GM21786 (cell line): ENCODE measurements at regions not wholly inside any gene's neighbourhood (a gene's known extent, or its start where the extent isn't known, plus 50 kb on each side); places are given as distances from the start of the nearest gene placed in this dataset.
A peak's percentile ranks its signal among the peaks of the same experiment; 100 is the strongest.
"Not testable (repeated sequence)": the region's sequence is repeated elsewhere in the genome, so short reads cannot be mapped to it uniquely, and the experiment has no call there.

Experiments
- ATAC-seq: cut with Tn5 transposase; IDR thresholded peaks from one replicate; pipeline ENCODE4 v1.9.1; 2021; ENCODE audit not compliant: unreplicated experiment

- ATAC-seq, result no peak
Measured at GRCh38 chr6:14511061-14511586, 393.6 kb downstream of the CD83 start.

GRCh38 chr6:14512246-14512645 lies 394.7 kb downstream of the CD83 start:
- no peak for ATAC-seq

DNA sequence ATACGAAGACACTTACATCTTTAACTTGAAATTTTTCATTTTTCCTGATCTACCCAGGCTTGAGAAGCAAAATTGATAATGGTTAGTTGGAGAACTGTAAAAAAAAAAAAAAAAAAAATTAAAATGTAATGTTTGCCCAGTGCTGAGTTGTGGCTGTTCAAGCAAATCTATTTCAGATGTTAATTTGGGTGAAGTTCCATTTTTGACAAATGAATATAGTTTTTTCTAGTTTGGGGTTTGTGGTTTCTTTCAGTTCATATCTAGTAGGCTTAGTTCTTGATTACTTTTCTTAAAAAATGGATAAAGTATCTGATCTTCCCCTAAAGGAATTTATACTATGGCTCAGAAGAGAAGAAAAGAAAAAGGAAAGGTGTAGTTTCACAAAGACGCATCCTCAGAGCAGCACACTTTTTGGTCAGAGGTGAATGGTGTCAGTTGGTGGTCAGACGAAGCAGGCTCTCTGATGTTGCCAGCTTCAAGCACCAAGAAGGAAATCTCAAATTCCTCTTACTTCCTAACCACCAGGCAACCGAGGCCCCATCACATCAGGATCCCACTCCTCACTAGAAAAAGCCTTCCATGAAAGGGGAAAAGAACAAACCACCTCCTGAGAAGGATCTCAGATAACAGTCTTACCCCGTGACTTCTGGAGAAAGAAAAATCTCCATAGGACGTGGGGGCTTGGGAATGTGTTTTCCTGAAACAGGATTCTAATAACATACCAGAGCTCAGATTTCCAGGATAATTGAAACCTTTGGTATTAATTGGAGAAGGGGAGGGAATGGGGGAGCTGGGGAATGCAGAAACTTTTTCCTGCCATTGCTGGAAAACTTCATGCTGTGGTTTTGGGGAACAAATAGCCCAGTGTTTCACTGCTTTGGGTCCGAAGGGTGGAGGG lies 396.2 kb downstream of the CD83 start:
- ATAC-seq, result no peak

DNA sequence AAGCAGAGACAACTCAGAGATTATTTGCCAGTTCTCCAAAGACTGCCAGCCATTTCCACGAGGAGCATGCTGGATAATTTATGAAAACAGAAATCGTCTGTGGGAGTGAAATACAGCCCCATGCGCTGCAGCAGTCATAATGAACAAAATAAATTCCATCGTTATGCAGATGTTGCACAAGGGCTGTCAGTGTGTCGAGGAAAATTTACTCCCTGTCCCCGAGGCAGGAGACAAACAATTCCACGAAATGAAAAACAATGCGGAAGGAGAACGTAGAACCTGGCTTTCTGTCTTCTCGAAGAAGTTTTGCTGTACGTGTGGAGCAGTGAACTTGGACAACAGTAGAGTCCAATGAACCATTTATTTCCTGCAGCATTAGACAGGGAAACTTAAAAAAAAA lies 399.4 kb downstream of the CD83 start:
- ATAC-seq, result no peak

DNA sequence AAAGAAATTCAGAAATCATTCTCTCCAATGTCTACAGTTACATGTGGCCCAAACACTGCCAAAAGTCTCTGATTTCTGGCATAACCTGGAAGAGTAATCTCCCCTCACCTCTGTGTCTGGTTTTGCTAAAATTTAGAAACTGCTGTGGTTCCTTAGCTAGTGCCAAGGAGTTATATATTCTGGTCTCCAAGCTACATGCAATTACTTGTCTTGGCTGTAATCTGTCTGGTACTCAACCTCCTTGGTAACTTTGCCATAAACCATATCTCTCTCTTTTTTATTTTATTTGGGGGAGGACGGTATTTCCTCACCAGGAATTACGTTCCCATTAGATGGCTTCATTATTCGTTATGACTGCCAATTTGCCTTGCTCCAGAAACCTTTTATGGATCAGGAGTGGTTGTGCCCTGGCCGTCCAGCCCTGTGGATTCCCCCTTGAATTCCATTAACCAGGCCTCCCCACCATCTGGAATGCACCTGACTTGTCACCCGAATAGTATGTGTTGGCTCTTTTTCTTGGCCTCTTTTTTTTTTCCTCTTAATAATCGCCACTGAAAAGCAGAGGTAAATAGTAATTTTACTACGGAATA lies 400.0 kb downstream of the CD83 start:
- no peak for ATAC-seq

- ATAC-seq, result no peak
Measured at GRCh38 chr6:14518515-14519217, 401.1 kb downstream of the CD83 start.

- ATAC-seq, result no peak
Measured at GRCh38 chr6:14520029-14520428, 402.5 kb downstream of the CD83 start.

DNA sequence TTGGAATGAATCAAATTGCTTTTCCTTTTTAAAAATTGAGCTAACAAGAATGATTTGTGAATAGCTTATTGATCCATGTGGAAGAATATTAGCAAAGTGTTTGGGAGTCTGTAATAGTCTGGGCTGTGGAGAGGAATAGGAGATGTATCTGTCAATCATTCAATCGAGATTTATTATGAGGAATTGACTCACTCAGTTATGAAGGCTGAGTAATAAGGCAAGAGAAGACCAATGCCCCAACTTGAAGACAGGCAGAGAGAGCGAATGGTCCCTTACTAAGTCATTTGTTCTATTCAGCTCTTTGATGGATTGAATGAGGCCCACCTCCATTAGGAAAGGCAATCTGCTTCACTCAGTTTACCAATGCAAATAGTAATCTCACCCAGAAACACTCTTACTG lies 403.0 kb downstream of the CD83 start:
- ATAC-seq, result no peak

DNA sequence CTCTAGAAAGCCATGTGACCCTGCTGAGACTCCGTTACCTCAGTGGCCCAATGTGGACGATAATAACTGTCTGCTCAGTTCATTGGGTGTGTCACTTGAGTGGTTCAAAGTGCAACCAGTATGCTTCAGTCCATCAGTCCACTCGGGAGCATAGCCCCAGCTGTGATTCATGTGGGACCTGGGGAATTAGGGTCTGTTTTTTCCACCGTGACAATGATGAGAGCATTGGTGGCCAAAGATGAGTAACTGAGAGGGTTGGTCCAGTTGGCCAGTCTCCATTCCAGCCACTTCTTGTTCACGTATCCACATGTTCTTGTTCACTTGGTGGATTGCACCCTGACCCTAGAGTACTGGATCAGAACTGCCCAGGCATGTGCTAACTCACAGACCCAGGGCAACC lies 403.6 kb downstream of the CD83 start:
- no peak for ATAC-seq

- ATAC-seq, result not testable (repeated sequence)
Measured at GRCh38 chr6:14521861-14522260, 404.3 kb downstream of the CD83 start.

DNA sequence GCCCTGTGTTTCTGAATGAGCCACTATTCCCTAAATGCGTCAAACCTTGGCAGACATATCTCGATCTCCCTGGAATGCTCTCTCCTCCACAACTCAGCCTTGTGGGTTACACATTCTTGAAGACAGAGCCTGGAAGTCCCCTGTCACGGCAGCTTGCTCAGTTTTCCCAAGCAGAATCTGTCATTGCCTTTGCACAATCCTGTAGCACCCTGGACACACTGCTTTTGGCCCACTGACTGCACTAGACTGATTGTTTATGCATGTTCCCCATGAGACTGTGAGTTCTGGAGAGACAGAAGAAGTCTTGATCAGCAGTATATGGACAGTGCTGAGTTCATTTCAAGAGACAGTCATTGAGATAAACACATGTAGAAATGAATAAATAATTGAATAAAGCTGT lies 406.7 kb downstream of the CD83 start:
- ATAC-seq, result no peak

- ATAC-seq, result no peak
Measured at GRCh38 chr6:14530385-14530784, 412.8 kb downstream of the CD83 start.

DNA sequence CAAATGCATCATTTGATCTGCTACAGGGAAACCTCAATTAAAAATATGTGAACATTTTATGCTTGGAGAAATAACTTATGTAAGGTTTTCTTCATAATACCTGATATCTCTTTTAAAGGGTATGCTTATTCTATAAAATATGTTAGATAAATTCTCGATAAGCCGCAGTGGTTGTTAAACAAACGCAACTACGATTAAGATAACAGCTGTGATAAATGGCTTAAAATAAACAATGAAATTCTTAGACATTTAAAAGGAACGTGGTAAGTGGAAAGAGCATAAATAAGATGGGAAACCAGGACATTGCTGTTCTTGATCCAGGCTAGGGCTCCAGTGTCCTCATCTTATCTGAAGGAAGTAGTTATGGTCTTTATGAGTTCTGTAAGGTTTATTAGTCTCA lies 415.9 kb downstream of the CD83 start:
- no peak for ATAC-seq

DNA sequence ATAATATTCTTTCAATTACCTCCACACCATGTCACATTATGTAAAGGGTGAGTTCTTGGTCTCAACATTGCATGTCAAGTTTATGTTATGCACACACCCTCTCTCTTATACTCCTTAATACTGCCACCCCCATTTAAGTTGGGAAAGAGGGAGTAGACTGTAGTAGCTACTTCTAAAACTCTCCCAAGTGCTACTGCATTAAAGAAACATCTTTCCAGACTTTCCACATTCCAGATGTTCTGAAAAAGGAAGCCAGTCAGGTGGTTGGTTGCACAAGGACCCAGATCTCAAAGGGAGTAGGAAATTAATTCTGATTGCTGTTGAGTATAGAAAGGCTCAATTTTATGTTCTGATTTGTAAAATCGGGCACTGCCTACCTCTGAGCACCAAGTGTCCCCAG lies 419.5 kb downstream of the CD83 start:
- ATAC-seq, result no peak

DNA sequence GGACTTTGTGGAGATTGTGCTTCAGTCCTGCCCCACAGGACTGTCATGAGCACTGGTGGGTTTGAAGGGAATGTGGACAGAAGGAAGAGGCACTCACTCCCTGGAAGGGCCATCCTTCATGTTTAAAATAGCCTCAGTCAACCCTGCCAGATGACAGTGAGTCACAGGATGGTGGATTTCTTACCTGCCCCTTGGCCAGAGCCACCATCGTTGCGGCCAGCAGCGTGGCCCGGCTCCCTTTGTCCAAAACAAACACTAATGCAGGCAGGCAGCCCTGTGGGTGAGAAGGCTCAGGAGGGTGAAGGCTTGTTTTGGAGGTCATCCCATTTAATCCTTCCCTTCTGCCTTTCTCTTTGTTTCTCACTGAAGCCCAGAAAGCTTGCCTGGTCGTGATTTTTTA lies 422.7 kb downstream of the CD83 start:
- ATAC-seq, result no peak

DNA sequence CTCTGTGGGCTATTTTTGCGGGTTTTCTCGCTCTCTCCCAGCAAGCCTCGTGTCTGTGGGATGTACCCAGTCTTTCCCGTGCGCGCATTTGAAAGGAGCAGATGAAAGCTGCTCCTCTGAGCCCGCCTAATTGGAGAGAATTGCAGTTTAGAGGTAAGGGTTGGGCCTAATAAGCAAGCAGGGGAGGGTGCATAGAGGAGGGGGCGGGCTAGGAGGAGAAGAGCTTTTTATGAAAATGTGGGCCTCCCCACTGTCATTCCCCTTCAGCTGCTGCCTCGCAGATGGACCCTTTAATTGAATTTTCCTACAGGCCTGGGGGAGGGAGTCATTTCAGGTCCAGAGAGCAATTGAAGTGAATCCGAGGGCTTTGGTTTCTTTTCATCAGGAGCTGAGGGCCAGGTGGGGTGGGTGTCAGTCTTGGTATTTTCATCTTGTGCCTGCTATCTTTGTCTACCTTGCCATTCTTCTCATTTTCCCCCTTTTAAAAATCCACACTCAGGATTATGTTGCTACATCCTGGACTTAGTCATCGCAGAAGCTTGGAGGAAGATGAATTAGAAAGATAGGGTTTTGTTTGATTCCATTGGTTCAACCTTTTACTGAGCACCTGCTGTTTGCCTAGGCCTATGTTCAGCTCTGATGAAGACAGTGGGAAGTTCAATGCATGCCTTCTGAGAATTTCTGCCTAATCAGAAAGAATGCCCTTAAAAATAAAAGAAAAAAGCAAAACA lies 423.4 kb downstream of the CD83 start:
- no peak for ATAC-seq

- ATAC-seq, result peak; percentile 82
Measured at GRCh38 chr6:14542670-14543366, 425.2 kb downstream of the CD83 start.

DNA sequence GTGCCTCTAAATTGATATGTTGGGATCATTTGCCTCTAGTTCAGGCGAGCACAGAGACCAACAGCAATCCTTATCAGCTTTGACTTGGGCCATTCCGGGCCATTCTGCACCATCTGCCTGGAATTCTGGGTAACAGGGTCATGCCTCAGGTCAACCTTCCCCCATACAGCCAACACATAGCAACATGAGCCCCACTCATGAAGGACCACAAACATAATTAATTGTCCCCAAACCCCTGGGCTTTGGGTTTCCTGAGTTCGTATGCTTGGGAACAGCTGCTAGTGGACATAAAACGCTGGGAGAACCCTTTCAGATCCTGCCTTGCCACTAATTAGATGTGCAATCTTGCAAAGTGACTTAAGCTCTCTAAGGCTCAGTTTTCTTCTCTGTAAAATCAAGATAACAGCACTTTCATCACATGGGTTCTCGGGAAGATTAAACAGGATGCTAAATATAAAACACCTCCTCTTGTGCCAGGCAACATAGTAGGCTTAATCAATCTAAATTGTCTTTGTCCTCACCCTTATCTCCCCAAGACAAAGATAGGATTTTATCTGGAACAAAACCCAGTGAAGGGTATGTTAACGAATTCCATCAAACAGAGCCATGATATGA lies 426.5 kb downstream of the CD83 start:
- no peak for ATAC-seq

DNA sequence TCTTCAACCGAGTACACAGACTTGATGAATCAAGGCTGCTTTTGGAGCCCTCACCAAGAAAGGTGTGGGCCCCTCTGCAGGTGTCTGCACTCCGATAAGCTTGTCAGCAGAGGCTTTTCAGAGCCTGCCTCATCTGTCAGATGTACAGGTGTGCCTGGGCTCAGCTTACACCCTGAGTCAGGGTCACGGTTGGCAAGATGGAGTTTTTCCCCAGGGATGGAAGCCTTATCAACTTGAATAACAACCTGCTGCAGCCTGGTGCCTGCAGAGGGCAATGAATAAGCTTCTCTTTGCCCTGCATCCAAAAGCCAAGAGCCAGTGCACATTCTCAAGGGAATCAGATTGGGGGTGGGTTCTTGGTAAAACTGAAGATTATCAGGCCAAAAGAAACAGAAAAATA lies 427.1 kb downstream of the CD83 start:
- ATAC-seq, result no peak

- ATAC-seq, result no peak
Measured at GRCh38 chr6:14545496-14545895, 427.9 kb downstream of the CD83 start.
